ENCODE measurements at regions not wholly inside any gene's neighbourhood (a gene's known extent, or its start where the extent isn't known, plus 50 kb on each side); places are given as distances from the start of the nearest gene placed in this dataset.

GRCh38 chr3:107028626-107029025, 348.6 kb upstream of the CCDC54 start:
- H3K9me3 ChIP-seq (ENCODE audit: control insufficient read depth in 4 of 4, low read length in 3 of 4) = no peaks in the 10 kb centered on the region

GRCh38 chr3:107032111-107032510, 345.1 kb upstream of the CCDC54 start:
- no peak for TF ChIP-seq CTCF (IDR thresholded peaks at IDR 0.05; ENCODE audit: low read depth, low read length, missing input control)
- no peak for TF ChIP-seq HNF4A (conservative IDR thresholded peaks at IDR 0.05)
- no peak for TF ChIP-seq REST (IDR thresholded peaks at IDR 0.05)
- TF ChIP-seq FOXA2 (IDR thresholded peaks at IDR 0.05) = no peak
- TF ChIP-seq ATF3 (IDR thresholded peaks at IDR 0.05) = no peak
- TF ChIP-seq JUND (IDR thresholded peaks at IDR 0.05) = no peak
- TF ChIP-seq RXRA (IDR thresholded peaks at IDR 0.05) = no peak
- TF ChIP-seq MAX (IDR thresholded peaks at IDR 0.05) = no peak
- TF ChIP-seq FOXA1 (IDR thresholded peaks at IDR 0.05) = no peak
- TF ChIP-seq TAF1 (conservative IDR thresholded peaks at IDR 0.05) = no peak
- no peak for TF ChIP-seq YY1 (IDR thresholded peaks at IDR 0.05)
- no peak for TF ChIP-seq SP1 (IDR thresholded peaks at IDR 0.05)
- no peak for TF ChIP-seq GABPA (IDR thresholded peaks at IDR 0.05 in 1 of 2, conservative IDR thresholded peaks at IDR 0.05 in 1 of 2)
- TF ChIP-seq ZBTB33 (IDR thresholded peaks at IDR 0.05) = no peak
- TF ChIP-seq HNF4G (IDR thresholded peaks at IDR 0.05) = no peak
- WGBS = 90% methylated on average over 2 of the region's 2 CpGs
- Histone ChIP-seq H3K4me3 (ENCODE audit: low read depth in 1 of 3, low read length in 3 of 3) (no peak overlapping the region), H3K4me1 (ENCODE audit: control insufficient read depth in 4 of 4, insufficient read depth in 4 of 4, low read length in 3 of 4) (no peaks in the 10 kb centered on the region), H3K27me3 (ENCODE audit: control insufficient read depth in 4 of 4, insufficient read depth in 4 of 4, low read length in 3 of 4) (no peaks in the 10 kb centered on the region), H3K9ac (ENCODE audit: low read depth in 1 of 2, low read length in 2 of 2) (no peak overlapping the region), H3K27ac (ENCODE audit: low read depth in 1 of 2, low read length in 2 of 2) (no peak overlapping the region), H3K9me3 (ENCODE audit: control insufficient read depth in 4 of 4, low read length in 3 of 4) (peaks cover 0 to 3% (median under 1%) of the 10 kb centered on the region in 4 donors), H3K36me3 (ENCODE audit: control insufficient read depth in 4 of 4, insufficient read depth in 3 of 4, low read depth in 1 of 4, low read length in 3 of 4) (no peaks in the 10 kb centered on the region)
- DNase-seq (ENCODE audit: low spot score) = no peak

More at GRCh38 chr3:107028626-107029025, 348.6 kb upstream of the CCDC54 start:
- Histone ChIP-seq H3K9ac (ENCODE audit: low read depth in 1 of 2, low read length in 2 of 2) (no peak overlapping the region), H3K36me3 (ENCODE audit: control insufficient read depth in 4 of 4, insufficient read depth in 3 of 4, low read depth in 1 of 4, low read length in 3 of 4) (no peaks in the 10 kb centered on the region), H3K4me1 (ENCODE audit: control insufficient read depth in 4 of 4, insufficient read depth in 4 of 4, low read length in 3 of 4) (no peaks in the 10 kb centered on the region), H3K27me3 (ENCODE audit: control insufficient read depth in 4 of 4, insufficient read depth in 4 of 4, low read length in 3 of 4) (no peaks in the 10 kb centered on the region), H3K27ac (ENCODE audit: low read depth in 1 of 2, low read length in 2 of 2) (no peak overlapping the region), H3K4me3 (ENCODE audit: low read depth in 1 of 3, low read length in 3 of 3) (no peak overlapping the region)
- 83% methylated on average over 1 of the region's 1 CpG for WGBS
- DNase-seq (ENCODE audit: low spot score) = no peak
- TF ChIP-seq TAF1 (conservative IDR thresholded peaks at IDR 0.05) (no peak), EGR1 (IDR thresholded peaks at IDR 0.05; ENCODE audit: low read depth in 2 of 2) (no peak), HNF4G (IDR thresholded peaks at IDR 0.05) (no peak)

Measured in liver (tissue), 8 donors.